ENCODE measurements at regions not wholly inside any gene's neighbourhood (a gene's known extent, or its start where the extent isn't known, plus 50 kb on each side); places are given as distances from the start of the nearest gene placed in this dataset.
"Not testable (repeated sequence)": the region's sequence is repeated elsewhere in the genome, so short reads cannot be mapped to it uniquely, and the experiment has no call there.

DNA sequence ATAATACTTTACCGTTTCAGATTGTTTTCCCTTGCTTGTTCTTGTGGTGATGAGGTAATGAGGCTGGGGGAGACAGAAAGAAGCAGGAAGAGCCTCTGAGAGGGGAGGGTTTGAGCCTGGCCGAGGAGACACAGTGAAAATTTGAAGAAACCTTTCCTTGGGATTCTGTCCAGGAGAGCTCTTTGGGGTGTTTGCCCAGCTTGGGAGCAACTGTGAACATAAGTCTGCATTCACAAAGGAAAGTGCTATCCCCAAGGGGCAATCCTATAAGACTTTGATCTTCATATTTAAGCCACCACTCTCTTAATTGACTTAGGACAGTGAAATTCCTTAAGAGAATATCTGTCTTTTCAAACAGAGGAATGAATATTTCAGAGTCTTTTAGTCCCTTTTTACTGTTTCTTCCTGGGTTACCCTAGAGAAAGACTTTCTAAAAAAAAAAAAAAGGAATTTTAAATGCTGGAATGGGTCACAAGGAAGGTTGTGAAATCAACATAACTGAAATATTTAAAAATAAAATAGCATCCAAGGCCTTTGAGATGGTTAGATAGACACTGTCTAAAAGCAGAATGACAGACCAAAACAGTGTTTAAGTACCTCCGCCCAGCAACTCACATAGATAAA, 52.5 kb upstream of the STAM2 start:
- no peak for DNase-seq

DNA sequence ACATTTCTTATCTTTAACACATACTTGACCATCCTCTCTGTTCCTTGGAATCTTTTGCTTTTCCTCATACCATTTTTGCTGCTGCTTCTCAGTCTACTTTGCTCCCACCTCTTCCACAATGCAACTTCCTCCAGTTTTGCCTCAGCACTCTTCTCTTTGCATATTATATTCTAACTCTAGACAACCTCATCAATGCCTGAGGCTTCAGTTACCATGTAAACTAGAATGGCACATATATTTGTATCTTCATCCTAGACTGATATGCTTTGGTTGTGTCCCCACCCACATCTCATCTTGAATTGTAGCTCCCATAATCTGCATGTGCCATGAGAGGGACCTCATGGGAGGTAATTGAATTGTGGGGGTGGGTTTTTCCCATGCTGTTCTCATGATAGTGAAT, 55.9 kb upstream of the STAM2 start:
- no peak for DNase-seq

DNA sequence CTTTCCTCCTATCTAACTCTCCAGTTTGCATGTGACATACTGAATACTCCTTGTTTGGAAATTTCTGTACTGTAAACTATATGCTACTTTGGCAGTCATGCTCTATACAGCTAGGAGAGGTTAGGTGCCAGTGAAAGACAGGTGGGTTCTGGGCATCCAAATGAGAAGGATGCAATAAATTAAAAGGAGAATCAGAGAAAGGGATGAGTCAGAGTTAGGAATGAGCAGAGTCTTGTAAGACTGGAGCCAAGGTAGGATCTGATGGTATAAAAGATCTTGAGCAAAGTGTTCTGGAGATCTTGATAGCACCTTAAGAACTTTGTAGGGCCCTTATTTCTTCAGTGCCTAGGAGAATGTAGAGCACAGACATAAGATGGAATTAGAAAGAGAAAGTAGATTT, 58.7 kb upstream of the STAM2 start:
- DNase-seq, result no peak

DNA sequence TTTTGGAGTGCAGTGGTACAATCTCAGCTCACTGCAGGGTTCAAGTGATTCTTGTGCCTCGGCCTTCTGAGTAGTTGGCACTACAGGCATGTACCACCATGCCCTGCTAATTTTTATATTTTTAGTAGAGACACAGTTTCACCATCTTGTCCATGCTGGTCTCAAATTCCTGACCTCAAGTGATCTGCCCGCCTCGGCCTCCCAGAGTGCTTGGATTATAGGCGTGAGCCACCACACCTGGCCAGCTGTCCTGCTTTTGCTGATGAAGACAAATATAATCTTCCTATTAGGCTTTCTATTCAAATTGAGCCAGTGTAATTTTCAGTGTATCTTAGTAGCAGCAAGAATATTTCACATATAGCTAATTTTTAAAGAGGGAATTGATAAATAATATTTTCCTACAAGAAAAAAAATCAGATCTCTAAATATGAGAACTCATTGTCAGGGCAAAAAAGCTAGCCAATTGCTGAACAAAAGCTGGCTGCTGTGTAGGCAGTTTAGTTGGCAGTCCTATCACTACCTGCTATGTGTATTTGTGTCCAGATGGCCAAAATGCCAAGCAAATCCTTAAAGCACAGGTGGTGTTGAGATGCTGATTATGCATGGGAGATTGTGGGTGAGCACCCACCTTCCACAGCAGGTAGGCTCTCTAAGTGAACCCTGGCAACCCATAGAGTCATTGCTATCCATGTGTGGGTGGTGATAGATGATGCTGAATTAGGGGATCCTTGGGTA, 60.8 kb upstream of the STAM2 start:
- DNase-seq, result no peak

DNA sequence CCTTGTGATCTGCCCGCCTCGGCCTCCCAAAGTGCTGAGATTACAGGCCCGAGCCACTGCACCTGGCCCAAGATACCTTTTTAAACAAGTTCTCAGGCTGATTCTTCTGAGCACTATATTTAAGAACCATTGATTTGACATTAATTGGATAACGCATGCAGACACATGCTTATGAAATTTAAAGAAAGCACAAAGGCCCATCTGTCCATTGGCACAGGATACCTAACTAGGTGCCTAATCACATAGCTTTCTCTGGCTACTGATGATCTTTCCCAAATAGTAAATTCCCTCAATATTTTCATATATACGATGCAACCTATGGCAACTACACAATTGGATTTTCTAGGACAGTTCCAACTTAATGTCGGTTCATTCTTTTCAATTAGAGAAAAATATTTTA, 62.5 kb upstream of the STAM2 start:
- DNase-seq, result no peak

DNA sequence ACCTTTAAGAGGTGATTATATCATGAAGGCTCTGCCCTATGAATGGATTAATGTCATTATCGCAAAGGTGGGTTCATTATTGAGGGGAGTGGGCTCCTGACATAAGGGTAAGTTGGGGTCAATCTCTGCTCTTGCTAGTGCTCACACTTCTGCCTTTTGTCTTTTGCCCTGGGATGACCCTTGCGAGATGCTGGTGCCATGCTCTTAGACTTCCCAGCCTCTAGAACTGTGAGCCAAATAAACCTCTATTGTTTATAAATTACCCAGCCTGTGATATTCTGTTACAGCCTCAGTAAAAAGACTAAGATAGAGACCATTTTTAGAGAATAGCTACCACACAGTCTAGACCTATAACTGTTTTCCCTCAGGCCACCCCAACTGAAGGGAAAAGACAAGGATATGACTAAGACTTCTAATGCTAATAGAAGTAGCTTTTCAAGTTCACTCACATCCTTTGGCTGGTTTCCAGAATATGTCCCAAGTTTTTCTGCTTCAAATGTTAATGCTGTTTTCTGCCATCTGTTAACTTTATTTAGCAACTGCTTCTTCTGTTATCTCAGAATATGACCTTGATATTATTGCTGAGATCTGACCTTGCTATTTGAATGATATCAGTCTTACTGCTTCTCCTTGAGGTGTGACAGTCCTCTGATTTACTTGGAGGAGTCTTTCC, 65.1 kb upstream of the STAM2 start:
- peak; percentile 78 for DNase-seq

DNA sequence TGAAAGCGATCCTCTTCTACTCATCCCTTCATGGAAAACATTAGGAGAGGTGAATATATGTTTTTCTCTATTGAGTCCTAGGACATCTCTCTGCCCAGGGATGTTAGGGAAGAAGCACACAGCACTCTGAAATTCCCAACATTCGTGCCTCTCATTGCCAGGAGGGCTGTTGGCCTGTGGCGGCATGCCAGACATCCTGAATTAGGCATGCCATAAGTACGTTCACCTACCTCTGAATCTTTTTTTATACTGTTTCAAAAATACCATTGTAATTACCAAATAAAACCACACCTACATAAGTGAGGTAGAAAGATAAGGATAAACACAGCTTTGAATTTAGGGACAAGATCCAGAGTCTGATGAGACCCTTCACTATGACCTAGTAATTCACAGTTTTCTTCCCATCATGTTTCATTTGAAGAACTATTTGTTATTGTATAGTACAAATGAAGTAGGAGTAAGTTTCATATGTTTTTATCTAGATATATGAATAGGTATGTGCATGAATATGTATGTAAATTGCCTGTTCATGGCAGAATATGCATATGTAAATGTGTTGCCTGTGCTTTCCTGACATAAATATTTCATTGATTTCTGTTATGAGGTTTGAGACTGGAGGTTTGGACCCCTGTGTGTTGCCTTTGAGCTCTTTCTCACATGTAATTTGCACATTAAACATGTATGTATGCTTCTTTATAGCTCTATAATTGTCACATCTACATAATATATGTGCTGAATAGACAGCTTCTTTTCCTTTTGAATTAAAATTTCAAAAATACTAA, 66.6 kb upstream of the STAM2 start:
- DNase-seq, result no peak

DNA sequence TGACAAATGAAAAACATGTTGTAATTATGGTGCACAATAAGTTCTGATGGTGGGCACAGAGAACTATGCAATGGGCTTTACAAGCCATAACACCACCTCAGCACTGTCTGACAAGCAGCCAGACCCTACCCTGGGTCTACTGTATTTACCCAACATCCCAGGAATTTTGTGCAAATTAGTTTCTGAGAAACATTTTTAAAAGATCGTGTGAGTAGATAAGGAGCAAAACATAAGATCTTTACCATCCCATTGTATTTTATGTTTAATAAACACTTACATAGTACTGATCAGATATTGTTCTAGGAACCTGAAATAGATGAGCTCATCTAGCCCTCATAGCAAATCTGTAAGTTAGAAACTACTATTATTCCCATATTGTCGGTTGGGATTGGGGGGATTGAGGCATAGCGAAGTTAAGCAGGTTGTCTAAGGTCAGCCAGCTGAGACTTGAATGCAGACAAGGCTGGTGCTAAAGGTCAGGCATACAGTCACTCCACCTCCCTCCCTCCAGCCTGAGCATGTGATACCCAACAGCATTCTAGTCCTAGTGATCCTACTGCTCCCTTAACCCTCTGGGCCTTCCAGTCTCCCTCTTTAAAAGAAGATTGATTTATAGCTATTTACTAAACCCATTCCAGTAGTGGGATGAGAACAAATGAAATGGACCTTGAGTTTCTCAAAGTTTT, 67.4 kb upstream of the STAM2 start:
- no peak for DNase-seq

DNA sequence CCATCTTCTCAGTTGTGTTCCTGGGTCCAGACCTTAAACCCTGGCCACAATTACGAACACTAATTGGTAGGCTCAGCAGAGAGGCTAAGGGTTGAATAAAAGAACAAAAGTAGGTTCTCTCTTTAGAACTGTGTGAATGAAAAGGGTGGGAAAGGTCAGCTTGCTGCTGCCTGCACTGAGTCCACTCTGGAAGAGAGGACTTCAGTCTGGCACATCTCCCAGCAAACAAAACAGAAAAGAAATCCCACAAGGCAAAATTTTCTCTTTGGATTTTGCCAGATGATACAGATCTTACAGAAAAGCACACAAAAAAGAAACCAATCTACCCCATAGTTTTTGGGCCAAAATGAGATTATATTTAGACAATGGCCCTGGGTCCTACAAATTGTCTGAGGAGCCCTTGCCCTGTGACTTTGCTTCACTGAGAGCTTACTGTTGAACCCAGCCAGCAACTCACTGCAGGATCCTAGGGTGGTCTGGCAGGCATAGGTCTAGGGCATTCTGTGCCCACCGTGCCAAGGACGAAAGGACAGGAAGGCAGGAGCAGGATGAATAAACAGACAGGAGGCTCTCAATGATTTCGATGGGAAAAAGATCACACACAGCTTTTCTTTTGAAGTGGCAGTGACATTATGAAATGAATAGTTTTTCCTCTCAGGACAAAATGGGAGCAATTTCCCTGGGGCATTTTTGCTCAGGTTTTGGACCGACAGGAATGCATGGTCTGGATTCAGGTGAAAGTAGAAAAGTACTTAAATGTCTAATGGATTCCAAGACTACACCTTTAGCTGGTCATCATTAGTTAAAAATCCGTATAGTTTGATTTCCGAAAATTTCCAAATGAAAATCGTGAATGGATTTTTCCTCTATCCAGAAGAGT, 68.4 kb upstream of the STAM2 start:
- DNase-seq, result no peak

DNA sequence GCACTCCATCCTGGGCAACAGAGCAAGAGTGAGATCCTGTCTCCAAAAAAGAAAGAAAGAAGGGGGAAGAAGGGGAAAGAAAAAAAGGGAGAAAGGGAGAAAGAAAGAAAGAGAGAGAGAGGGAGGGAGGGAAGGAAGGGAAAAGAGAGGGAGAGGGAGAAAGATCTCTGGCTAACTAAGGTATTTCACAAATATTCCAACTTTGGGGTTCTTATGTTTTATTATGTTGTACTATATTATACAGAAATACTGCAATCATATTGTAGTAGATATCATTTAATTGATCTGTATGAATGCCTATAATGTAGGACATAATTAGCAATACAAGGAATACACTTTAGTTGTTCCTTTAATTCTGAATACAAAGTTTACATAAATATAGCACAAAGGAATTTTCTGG, 70.1 kb upstream of the STAM2 start:
- DNase-seq, result no peak

DNA sequence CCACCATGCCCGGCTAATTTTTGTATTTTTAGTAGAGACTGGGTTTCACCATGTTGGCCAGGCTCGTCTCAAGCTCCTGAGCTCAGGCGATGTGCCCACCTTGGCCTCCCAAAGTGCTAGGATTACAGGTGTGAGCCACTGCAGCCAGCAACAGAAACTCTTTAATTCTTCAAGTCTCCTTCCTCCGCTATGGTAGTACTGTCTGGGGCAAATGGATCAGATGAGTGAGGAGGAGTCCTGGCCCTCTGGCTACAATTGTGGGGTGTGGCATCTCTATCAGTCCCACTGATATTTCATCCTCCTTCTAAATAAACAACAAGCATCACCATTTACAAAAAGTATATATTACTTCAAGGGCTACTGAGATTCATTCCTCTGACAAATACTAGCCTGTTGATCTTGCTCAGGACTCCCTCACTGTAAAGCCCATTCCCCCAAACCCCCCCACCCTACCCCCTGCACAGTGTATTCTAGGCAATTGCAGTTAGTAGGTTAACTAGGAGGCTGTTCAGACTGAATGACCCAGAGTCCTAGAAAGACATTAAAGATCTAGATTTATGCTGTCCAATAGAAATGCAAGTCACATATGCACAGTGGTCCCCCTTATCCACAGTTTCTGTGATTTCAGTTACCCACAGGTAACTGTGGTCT, 71.2 kb upstream of the STAM2 start:
- DNase-seq, result no peak

DNA sequence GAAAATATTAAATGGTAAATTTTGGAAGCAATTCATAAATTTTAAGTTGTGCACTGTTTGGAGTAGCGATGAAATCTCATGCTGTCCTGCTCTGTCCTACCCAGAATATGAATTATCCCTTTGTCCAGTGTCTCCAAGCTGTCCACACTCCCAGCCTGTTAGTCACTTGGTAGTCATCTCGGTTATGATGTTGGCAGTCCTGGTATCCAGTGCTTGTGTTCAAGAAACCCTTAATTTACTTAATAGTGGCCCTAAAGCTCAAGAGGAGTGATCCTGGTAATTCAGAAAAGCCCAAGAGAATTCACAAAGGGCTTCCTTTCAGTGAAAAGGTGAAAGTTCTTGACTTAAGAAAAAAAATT, 71.8 kb upstream of the STAM2 start:
- DNase-seq, result peak; percentile 39

DNA sequence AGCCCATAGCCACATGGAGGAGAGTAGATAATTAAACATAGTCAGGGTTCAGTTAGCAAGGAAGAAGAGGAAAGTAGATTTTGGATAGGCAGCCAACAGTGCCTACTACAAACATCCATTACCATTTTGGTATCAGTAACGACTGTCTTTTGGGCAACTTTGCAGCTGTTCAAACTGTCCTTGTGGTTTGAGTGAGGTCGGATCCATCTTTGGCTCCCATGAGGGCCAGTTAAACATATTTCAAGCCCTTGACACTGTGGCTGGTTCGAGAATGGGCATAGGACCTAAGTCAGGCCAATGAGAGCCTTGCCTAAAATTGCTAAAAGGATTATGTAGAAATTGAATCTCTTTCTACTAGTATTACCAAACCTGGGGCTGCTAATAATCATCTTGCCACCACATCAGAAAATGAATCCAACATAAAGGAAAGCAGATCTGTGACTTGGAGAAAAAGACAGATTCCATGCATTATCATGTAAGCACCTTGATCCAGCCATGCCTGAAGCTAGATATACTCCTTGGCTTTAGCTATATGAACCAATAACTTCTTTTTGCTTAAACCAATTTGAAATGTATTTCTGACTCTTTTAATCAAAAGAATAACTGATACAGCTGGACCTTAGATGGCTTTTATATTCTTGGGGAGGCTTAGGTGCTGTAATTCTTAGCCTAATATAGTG, 75.0 kb upstream of the STAM2 start:
- no peak for DNase-seq

DNA sequence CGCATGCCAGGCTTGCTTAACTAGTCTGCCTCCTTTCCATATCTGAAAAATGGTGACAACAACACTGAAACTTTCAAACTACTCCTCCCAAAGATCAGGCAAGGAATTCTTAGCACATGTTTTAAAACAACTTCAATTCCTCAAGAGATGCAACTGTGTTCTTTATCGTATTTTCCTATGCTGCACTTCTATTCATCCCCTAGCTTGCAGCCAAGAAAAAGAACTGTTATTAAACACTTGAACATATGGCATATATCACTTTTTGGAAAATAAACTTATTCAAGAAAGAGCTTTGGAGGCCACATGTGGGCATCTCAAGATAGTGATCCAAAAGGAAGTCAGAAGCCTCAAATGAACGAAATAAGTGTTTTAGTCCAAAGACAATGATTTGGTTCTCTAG, 75.6 kb upstream of the STAM2 start:
- no peak for DNase-seq

DNA sequence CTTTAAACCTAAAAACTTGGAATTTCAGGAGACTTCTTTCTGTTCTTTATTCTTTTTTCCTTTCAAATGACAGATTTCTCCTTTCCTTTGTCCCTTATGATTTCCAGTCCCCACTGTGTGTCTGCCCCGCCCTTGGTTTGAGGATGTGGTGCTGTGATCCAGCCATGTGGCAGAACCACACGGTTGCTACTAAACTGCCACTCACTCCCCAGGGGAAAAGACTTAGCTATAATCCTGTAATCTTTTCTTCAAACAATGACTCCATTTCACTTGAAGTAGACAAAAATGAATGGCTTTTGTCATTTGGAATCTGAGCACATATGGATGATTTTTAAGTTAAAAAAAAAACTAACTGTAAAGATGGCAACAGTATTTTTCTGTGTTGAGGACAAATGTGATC, 76.2 kb upstream of the STAM2 start:
- DNase-seq, result no peak

DNA sequence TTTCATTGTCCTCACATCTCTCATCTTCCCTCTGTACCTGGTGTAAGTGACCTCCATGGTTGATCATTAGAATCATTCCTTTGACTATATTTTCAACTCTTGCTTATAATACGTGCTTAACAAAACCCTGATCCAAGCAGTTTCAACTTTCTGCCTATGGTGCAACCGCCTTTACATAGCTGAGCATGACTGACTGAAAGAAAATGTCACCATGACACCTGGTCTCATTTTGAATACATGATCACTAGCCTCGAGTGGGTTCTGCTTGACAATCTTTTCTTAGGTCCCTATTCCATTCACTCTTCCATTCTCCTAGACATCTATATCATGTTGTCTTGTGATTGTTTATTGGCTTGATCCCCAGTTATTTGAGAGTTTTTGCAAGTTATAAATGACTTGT, 78.9 kb upstream of the STAM2 start:
- no peak for DNase-seq

DNA sequence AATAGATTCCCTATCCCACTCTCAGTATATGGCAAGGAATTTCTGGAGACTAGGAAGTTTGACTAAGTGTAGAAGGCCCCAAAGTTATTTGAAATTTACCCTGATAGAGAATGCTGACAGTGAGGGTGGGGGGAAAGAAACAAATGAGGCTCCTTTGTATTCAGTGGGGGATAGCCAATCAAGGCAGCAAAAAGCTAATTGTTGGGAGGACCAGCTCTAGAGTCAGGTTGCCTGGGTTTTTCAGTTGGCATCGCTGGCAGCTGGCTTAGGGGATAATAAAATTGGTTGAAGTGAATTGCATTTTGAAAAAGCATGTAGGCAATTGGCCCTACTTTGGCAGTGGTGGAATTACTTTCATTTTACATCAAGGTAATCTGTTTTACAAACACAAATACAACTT, 79.4 kb upstream of the STAM2 start:
- DNase-seq, result no peak

DNA sequence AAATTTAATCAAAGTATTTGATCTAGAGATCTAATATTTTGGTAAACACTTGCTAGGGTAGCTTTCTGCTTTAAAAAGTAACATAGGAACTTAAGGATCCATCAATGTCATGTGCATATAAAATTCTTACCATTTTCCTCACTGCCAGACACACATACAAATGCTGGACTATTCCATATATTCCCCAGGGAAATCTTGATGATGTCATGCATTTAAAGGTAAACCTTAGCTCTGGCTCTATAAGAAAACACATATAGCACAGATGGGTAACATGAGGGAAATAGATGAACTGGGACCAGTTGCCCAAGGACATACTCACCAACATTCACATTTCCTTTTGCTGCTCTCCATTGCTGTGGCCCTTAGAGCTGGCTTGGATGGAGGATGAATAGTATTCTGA, 79.1 kb upstream of the FMNL2 start:
- no peak for DNase-seq

DNA sequence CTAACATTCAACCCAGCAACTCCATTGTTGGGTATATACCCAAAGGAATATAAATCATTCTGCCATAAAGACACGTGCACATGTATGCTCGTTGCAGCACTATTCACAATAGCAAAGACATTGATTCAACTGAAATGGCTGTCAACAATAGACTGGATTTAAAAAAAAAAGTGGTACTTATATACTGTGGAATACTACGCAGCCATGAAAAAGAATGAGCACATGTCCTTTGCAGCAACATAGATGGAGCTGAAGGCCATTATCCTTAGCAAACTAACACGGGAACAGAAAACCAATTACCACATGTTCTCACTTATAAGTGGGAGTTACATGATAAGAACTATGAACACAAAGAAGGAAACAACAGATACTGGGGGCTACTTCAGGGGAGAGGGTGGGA, 74.0 kb upstream of the FMNL2 start:
- no peak for DNase-seq

DNA sequence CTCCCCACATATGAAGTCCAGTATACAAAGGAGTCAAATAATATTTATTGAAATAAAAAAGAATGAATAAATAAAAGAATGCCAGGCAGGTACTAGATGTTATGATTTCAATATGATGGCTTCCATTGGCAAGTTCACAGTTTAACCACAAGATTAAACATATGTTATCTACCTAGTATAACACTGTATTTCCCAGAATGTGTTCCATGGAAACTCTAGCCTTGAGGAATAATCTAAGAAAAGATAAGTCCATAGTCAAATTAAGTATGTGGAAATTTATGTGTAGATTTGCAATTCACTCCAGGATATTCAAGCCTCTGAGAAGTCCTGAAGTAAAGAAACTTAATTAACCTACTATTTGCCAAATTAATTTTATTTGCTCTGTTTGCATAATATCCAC, 71.1 kb upstream of the FMNL2 start:
- DNase-seq, result no peak

DNA sequence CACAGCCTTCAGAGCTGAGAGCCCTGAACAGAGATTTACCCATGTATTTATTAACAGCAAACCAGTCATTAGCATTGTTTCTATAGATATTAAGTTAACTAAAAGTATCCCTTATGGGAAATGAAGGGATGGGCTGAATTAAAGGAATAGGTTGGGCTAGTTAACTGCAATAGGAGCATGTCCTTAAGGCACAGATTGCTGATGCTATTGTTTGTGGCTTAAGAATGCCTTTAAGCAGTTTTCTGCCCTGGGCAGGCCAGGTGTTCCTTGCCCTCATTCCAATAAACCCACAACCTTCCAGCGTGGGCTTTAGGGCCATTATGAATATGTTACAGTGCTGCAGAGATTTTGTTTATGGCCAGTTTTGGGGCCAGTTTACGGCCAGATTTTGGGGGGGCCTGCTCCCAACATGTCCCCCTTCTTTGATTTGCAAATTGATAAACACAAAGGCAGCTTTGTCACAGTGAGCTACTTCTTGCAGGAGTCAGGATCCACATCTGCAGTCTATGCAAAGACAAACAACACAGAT, 61.2 kb upstream of the FMNL2 start:
- DNase-seq, result not testable (repeated sequence)
